ENCODE measurements at regions not wholly inside any gene's neighbourhood (a gene's known extent, or its start where the extent isn't known, plus 50 kb on each side); places are given as distances from the start of the nearest gene placed in this dataset.

DNA sequence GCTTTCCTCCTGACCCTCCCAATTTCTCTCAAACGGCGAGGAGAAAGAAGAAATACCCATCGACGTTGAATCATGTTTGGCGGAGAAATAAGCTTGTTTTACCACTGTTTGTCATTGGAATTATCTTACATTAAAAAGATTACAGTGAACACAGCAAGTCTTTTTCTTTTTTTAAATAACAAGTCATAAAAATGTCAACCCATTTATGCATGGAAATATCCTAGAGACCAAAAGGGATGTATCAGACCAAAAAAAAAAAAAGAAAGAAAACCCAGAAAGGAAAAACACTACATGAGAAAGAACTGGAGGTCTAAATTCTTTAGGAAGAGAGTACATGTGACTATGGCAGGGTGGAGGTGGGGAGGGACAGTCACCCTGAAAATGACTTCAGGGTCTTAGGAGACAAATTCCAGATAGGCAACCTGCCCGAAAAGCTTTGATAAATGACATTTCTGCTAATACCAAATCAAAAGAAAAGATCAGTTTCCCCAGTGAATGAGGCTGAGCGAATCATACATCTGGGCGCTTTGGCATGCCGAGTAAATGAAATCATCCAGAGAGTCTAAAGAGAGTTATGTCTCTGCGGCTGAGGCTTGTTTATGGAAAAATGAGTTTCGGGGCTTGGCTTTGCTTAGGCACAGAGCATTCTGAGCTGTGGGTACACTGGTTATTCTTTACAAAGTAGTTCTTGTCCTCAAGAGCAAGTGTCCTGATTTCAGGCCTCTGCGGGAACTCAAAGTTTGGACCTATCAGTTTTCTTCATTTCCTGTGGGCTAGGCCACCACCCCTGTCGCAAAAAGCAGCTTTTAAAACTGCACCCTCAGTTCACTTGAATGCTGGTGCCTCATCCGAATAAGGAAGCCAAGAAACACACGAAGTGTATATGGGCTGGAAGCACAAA, 110.1 kb upstream of the TGFBR2 start:
- TF ChIP-seq, protein P1, sequence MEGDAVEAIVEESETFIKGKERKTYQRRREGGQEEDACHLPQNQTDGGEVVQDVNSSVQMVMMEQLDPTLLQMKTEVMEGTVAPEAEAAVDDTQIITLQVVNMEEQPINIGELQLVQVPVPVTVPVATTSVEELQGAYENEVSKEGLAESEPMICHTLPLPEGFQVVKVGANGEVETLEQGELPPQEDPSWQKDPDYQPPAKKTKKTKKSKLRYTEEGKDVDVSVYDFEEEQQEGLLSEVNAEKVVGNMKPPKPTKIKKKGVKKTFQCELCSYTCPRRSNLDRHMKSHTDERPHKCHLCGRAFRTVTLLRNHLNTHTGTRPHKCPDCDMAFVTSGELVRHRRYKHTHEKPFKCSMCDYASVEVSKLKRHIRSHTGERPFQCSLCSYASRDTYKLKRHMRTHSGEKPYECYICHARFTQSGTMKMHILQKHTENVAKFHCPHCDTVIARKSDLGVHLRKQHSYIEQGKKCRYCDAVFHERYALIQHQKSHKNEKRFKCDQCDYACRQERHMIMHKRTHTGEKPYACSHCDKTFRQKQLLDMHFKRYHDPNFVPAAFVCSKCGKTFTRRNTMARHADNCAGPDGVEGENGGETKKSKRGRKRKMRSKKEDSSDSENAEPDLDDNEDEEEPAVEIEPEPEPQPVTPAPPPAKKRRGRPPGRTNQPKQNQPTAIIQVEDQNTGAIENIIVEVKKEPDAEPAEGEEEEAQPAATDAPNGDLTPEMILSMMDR (IDR thresholded peaks at IDR 0.05; ENCODE audit: low read depth, low read length, poor library complexity, severe bottlenecking) = no peak
- no peak for TF ChIP-seq EZH2phosphoT487 (IDR thresholded peaks at IDR 0.05; ENCODE audit: borderline replicate concordance, low read length)

Measured in DOHH2 (cell line).